ENCODE measurements at regions not wholly inside any gene's neighbourhood (a gene's known extent, or its start where the extent isn't known, plus 50 kb on each side); places are given as distances from the start of the nearest gene placed in this dataset.

DNA sequence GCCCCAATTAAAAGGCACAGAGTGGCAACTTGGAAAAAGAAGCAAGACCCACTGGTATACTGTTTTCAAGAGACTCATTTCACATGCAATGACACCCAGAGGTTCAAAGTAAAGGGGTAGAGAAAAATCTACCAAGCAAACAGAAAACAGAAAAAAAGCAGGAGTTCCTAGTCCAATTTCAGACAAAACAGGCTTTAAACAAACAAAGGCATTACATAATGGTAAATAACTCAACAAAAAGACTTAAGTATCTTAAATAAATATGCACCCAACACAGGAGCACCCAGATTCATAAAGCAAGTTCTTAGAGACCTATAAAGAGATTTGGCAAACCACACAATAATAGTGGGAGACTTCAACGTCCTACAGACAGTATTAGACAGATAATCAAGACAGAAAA, 215.8 kb downstream of the SLCO4C1 start (continued):
- TF ChIP-seq, protein P1, sequence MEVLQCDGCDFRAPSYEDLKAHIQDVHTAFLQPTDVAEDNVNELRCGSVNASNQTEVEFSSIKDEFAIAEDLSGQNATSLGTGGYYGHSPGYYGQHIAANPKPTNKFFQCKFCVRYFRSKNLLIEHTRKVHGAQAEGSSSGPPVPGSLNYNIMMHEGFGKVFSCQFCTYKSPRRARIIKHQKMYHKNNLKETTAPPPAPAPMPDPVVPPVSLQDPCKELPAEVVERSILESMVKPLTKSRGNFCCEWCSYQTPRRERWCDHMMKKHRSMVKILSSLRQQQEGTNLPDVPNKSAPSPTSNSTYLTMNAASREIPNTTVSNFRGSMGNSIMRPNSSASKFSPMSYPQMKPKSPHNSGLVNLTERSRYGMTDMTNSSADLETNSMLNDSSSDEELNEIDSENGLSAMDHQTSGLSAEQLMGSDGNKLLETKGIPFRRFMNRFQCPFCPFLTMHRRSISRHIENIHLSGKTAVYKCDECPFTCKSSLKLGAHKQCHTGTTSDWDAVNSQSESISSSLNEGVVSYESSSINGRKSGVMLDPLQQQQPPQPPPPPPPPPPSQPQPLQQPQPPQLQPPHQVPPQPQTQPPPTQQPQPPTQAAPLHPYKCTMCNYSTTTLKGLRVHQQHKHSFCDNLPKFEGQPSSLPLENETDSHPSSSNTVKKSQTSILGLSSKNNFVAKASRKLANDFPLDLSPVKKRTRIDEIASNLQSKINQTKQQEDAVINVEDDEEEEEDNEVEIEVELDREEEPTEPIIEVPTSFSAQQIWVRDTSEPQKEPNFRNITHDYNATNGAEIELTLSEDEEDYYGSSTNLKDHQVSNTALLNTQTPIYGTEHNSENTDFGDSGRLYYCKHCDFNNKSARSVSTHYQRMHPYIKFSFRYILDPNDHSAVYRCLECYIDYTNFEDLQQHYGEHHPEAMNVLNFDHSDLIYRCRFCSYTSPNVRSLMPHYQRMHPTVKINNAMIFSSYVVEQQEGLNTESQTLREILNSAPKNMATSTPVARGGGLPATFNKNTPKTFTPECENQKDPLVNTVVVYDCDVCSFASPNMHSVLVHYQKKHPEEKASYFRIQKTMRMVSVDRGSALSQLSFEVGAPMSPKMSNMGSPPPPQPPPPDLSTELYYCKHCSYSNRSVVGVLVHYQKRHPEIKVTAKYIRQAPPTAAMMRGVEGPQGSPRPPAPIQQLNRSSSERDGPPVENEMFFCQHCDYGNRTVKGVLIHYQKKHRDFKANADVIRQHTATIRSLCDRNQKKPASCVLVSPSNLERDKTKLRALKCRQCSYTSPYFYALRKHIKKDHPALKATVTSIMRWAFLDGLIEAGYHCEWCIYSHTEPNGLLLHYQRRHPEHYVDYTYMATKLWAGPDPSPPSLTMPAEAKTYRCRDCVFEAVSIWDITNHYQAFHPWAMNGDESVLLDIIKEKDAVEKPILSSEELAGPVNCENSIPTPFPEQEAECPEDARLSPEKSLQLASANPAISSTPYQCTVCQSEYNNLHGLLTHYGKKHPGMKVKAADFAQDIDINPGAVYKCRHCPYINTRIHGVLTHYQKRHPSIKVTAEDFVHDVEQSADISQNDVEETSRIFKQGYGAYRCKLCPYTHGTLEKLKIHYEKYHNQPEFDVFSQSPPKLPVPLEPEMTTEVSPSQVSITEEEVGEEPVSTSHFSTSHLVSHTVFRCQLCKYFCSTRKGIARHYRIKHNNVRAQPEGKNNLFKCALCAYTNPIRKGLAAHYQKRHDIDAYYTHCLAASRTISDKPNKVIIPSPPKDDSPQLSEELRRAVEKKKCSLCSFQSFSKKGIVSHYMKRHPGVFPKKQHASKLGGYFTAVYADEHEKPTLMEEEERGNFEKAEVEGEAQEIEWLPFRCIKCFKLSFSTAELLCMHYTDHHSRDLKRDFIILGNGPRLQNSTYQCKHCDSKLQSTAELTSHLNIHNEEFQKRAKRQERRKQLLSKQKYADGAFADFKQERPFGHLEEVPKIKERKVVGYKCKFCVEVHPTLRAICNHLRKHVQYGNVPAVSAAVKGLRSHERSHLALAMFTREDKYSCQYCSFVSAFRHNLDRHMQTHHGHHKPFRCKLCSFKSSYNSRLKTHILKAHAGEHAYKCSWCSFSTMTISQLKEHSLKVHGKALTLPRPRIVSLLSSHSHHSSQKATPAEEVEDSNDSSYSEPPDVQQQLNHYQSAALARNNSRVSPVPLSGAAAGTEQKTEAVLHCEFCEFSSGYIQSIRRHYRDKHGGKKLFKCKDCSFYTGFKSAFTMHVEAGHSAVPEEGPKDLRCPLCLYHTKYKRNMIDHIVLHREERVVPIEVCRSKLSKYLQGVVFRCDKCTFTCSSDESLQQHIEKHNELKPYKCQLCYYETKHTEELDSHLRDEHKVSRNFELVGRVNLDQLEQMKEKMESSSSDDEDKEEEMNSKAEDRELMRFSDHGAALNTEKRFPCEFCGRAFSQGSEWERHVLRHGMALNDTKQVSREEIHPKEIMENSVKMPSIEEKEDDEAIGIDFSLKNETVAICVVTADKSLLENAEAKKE (CRISPR knock-in tag; IDR thresholded peaks at IDR 0.05) = no peak
- TF ChIP-seq EZH2phosphoT487 (IDR thresholded peaks at IDR 0.05; ENCODE audit: unreplicated experiment) (no peak), EZH2 (IDR thresholded peaks at IDR 0.05; ENCODE audit: low read depth, unreplicated experiment) (no peak), STAT1 (IDR thresholded peaks at IDR 0.05; ENCODE audit: unreplicated experiment) (no peak), ZNF114 (CRISPR knock-in tag; IDR thresholded peaks at IDR 0.05) (no peak), NANOG (IDR thresholded peaks at IDR 0.05; ENCODE audit: borderline replicate concordance) (no peak)
- TF ChIP-seq, protein P2, sequence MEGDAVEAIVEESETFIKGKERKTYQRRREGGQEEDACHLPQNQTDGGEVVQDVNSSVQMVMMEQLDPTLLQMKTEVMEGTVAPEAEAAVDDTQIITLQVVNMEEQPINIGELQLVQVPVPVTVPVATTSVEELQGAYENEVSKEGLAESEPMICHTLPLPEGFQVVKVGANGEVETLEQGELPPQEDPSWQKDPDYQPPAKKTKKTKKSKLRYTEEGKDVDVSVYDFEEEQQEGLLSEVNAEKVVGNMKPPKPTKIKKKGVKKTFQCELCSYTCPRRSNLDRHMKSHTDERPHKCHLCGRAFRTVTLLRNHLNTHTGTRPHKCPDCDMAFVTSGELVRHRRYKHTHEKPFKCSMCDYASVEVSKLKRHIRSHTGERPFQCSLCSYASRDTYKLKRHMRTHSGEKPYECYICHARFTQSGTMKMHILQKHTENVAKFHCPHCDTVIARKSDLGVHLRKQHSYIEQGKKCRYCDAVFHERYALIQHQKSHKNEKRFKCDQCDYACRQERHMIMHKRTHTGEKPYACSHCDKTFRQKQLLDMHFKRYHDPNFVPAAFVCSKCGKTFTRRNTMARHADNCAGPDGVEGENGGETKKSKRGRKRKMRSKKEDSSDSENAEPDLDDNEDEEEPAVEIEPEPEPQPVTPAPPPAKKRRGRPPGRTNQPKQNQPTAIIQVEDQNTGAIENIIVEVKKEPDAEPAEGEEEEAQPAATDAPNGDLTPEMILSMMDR (conservative IDR thresholded peaks at IDR 0.05; ENCODE audit: low read depth in 2 of 2) = no peak

DNA sequence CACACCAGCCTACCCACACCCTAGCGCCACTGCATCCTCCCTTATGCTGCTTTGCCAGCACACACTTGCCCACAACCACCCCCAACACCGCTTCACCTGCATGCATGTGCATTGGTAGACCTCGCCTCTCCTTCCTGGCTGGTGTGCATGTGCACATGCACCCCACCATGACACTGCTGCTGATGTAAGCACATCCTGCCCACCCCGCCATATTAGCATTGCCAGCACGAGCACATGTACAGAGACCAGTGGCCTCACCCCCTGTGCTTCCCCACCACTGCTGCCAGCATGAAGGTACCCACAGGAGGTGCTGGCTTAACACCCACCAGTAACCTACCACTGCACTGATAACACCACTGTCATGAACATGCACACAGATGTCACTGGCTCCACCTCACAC, 218.2 kb downstream of the SLCO4C1 start:
- Mint-ChIP-seq H3K27ac (no peak overlapping the region), H3K4me1 (peaks cover 9% of the 10 kb centered on the region; the same call in 2 of the 3 replicates), H3K36me3 (ENCODE audit: low read depth) (no peaks in the 10 kb centered on the region), H3K27me3 (ENCODE audit: insufficient read depth, low read depth, poor library complexity) (no peaks in the 10 kb centered on the region), H3K9me3 (peaks cover 5% of the 10 kb centered on the region; the same call in 2 of the 3 replicates), H3K4me3 (no peak overlapping the region)
- Histone ChIP-seq H3K9me2 (ENCODE audit: insufficient read depth) (no peaks in the 10 kb centered on the region), H3F3A (replicated peaks; ENCODE audit: low read depth) (no peaks in the 10 kb centered on the region), H2AFZ (no peak overlapping the region), H3K4me3 (no peak overlapping the region), H4K20me1 (replicated peaks; ENCODE audit: insufficient read depth) (no peaks in the 10 kb centered on the region), H3K27ac (ENCODE audit: low read depth) (no peak overlapping the region), H3K4me2 (no peak overlapping the region), H3K27me3 (ENCODE audit: insufficient read depth) (no peaks in the 10 kb centered on the region), H3K79me2 (replicated peaks; ENCODE audit: insufficient read depth) (no peaks in the 10 kb centered on the region), H3K36me3 (ENCODE audit: insufficient read depth) (no peaks in the 10 kb centered on the region), H3K4me1 (ENCODE audit: insufficient read depth) (no peaks in the 10 kb centered on the region; the same call in 1 of the 2 replicates)
- no peak for TF ChIP-seq NANOG (IDR thresholded peaks at IDR 0.05; ENCODE audit: borderline replicate concordance)
- no peak for ATAC-seq
- DNase-seq (ENCODE audit: low spot score) = no peak
